CD8-positive, alpha-beta memory T cell (primary cell): ENCODE measurements at regions not wholly inside any gene's neighbourhood (a gene's known extent, or its start where the extent isn't known, plus 50 kb on each side); places are given as distances from the start of the nearest gene placed in this dataset.

ENCODE experiments used
- CTCF ChIA-PET: fragments of 350-600 bp; sonication (Branson Sonifier 250); formaldehyde crosslinking; loops from one replicate; lab custom pipeline; 2021; ENCODE audit warnings: antibody characterized with exemption; lab: Charles Lee
- POLR2A ChIA-PET: fragments of 350-600 bp; sonication (Branson Sonifier 250); formaldehyde crosslinking; loops from one replicate; lab custom pipeline; 2021; ENCODE audit warnings: antibody characterized with exemption; lab: Charles Lee
- DNase-seq, 5 donors: peaks; one replicate each; pipeline versions ENCODE4 v3.0.0 to v3.0.0-alpha.2; 2020 to 2022; ENCODE audit warnings: mixed read lengths in 1 of 5
- H3K27ac ChIP-seq: one replicate; pipeline ENCODE4 v1.7.0; 2013; ENCODE audit warnings: low read depth, mild to moderate bottlenecking, low read length, moderate library complexity
- H3K27me3 ChIP-seq: 2 replicates; pipeline ENCODE4 v1.7.0; 2013; ENCODE audit warnings: low read length, mild to moderate bottlenecking; ENCODE audit not compliant: insufficient read depth, poor library complexity, severe bottlenecking
- H3K36me3 ChIP-seq: 2 replicates; pipeline ENCODE4 v1.7.0; 2013; ENCODE audit warnings: mild to moderate bottlenecking, low read length, moderate library complexity; ENCODE audit not compliant: insufficient read depth
- H3K4me1 ChIP-seq: 2 replicates; pipeline ENCODE4 v1.7.0; 2013; ENCODE audit warnings: mild to moderate bottlenecking, low read length, moderate library complexity; ENCODE audit not compliant: insufficient read depth
- H3K4me3 ChIP-seq: 2 replicates; pipeline ENCODE4 v1.7.0; 2013; ENCODE audit warnings: mild to moderate bottlenecking, low read length
- H3K9me3 ChIP-seq: 2 replicates; pipeline ENCODE4 v1.7.0; 2013; ENCODE audit warnings: mild to moderate bottlenecking, low read length
- H3K27ac Mint-ChIP-seq, 8 donors: one replicate each; pipeline ENCODE4 v1.8.0; 2020 to 2021; ENCODE audit warnings: mixed read lengths in 8 of 8, mild to moderate bottlenecking in 6 of 8, inconsistent platforms in 3 of 8, moderate library complexity in 3 of 8
- H3K27me3 Mint-ChIP-seq, 2 donors: one replicate each; pipeline ENCODE4 v1.8.0; 2020 to 2021; ENCODE audit warnings: mixed read lengths in 2 of 2, mild to moderate bottlenecking in 1 of 2, moderate library complexity in 1 of 2
- H3K36me3 Mint-ChIP-seq, 3 donors: one replicate each; pipeline ENCODE4 v1.8.0; 2020 to 2021; ENCODE audit warnings: mixed read lengths in 3 of 3, inconsistent platforms in 1 of 3, mild to moderate bottlenecking in 1 of 3
- H3K4me1 Mint-ChIP-seq, 3 donors: one replicate each; pipeline ENCODE4 v1.8.0; 2020 to 2021; ENCODE audit warnings: mixed read lengths in 3 of 3, inconsistent platforms in 1 of 3, mild to moderate bottlenecking in 1 of 3
- H3K4me3 Mint-ChIP-seq, 7 donors: one replicate each; pipeline ENCODE4 v1.8.0; 2020 to 2021; ENCODE audit warnings: mixed read lengths in 7 of 7, mild to moderate bottlenecking in 6 of 7, moderate library complexity in 4 of 7, inconsistent platforms in 2 of 7
- H3K9me3 Mint-ChIP-seq, 5 donors: one replicate each; pipeline ENCODE4 v1.8.0; 2020 to 2022; ENCODE audit warnings: mixed read lengths in 5 of 5, mild to moderate bottlenecking in 3 of 5, moderate library complexity in 2 of 5, inconsistent platforms in 1 of 5

- Histone ChIP-seq H3K9me3 (no peaks in the 10 kb centered on the region), H3K27me3 (no peaks in the 10 kb centered on the region), H3K4me1 (no peaks in the 10 kb centered on the region), H3K36me3 (no peaks in the 10 kb centered on the region), H3K27ac (no peak overlapping the region), H3K4me3 (no peak overlapping the region)
- CTCF ChIA-PET, result no interaction called here
- H3K27me3 Mint-ChIP-seq, result peaks cover 11 to 34% of the 10 kb centered on the region in 2 donors
- H3K9me3 Mint-ChIP-seq, result no peaks in the 10 kb centered on the region
- peak in 1 of 5 donors; percentile 20 for DNase-seq
- POLR2A ChIA-PET, result no interaction called here
- H3K4me3 Mint-ChIP-seq, result no peak overlapping the region
- peak overlapping the region in 1 of 8 donors; percentile 78 for H3K27ac Mint-ChIP-seq
- H3K4me1 Mint-ChIP-seq, result no peaks in the 10 kb centered on the region
- no peaks in the 10 kb centered on the region for H3K36me3 Mint-ChIP-seq
Measured at GRCh38 chr4:3864742-3865721, 98.8 kb downstream of the ADRA2C start.

- Mint-ChIP-seq H3K4me3 (no peak overlapping the region), H3K36me3 (no peaks in the 10 kb centered on the region), H3K27me3 (peaks cover 20 to 42% of the 10 kb centered on the region in 2 donors), H3K27ac (no peak overlapping the region), H3K4me1 (peaks cover 6 to 11% (median 6%) of the 10 kb centered on the region in 3 donors), H3K9me3 (peaks cover 0 to 2% (median 0%) of the 10 kb centered on the region in 5 donors)
- no peaks in the 10 kb centered on the region for H3K4me1 ChIP-seq
- POLR2A ChIA-PET, result no interaction called here
- CTCF ChIA-PET, result no interaction called here
- no peak overlapping the region for H3K27ac ChIP-seq
- no peak overlapping the region for H3K4me3 ChIP-seq
- no peaks in the 10 kb centered on the region for H3K36me3 ChIP-seq
- H3K9me3 ChIP-seq, result no peaks in the 10 kb centered on the region
- peak in 1 of 5 donors; percentile 15 for DNase-seq
- peaks cover 4% of the 10 kb centered on the region for H3K27me3 ChIP-seq
Measured at GRCh38 chr4:3865986-3866812, 100.0 kb downstream of the ADRA2C start.

- no peak overlapping the region for H3K4me3 Mint-ChIP-seq
- no peaks in the 10 kb centered on the region for H3K4me1 ChIP-seq
- ChIA-PET POLR2A (no interaction called here), CTCF (no interaction called here)
- H3K36me3 Mint-ChIP-seq, result no peaks in the 10 kb centered on the region
- DNase-seq, result peak in 1 of 5 donors; percentile 26
- H3K4me1 Mint-ChIP-seq, result peaks cover 6 to 13% (median 7%) of the 10 kb centered on the region in 3 donors
- H3K27me3 ChIP-seq, result peaks cover 5% of the 10 kb centered on the region
- no peaks in the 10 kb centered on the region for H3K36me3 ChIP-seq
- H3K27ac ChIP-seq, result no peak overlapping the region
- no peak overlapping the region for H3K27ac Mint-ChIP-seq
- H3K9me3 Mint-ChIP-seq, result peaks cover 0 to 2% (median 0%) of the 10 kb centered on the region in 5 donors
- H3K9me3 ChIP-seq, result no peaks in the 10 kb centered on the region
- no peak overlapping the region for H3K4me3 ChIP-seq
- H3K27me3 Mint-ChIP-seq, result peaks cover 20 to 43% of the 10 kb centered on the region in 2 donors
Measured at GRCh38 chr4:3866813-3867129, 100.6 kb downstream of the ADRA2C start.

DNA sequence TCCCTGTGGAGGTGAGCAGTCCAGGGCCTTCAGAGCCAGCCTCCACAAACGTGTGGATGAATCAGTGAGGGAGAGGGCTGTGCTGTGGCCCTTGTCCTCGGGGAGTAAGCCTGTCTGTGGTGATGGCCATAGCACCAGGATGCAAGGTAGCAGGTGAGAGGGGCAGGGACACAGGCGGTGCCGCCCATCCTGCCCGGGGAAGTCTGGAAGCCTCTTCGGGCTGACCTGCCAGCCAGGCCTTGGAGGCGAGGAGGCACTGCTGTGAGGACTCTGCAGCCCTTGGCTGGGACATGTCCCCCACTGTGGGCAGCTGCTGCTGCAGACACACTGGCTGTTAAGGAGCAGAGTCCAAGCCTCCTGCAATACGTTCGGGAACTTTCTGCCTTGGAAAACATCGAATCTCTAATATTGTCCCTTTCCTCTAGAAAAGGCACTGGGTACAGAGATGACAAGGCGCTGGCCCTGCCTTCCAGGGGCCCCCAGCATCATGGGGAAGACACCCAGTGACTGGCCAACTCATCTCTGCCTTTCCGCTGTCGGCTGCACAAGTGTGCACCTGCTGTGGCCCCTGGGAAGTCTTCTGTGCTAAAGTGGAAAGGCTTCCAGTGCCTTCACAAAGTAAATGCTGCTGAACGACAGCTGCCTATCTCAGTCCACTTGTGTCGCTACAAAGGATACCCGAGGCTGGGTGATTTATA, 101.4 kb downstream of the ADRA2C start:
- Mint-ChIP-seq H3K27ac (no peak overlapping the region), H3K36me3 (no peaks in the 10 kb centered on the region), H3K4me3 (no peak overlapping the region), H3K4me1 (peaks cover 6 to 16% (median 7%) of the 10 kb centered on the region in 3 donors), H3K9me3 (peaks cover 0 to 2% (median 0%) of the 10 kb centered on the region in 5 donors), H3K27me3 (peaks cover 25 to 43% of the 10 kb centered on the region in 2 donors)
- H3K4me1 ChIP-seq, result no peaks in the 10 kb centered on the region
- peak in 1 of 5 donors; percentile 40 for DNase-seq
- H3K36me3 ChIP-seq, result no peaks in the 10 kb centered on the region
- CTCF ChIA-PET, result interaction anchor here (0.8 kb wide), 1 partner anchor 13 kb away, joined by 3 read pairs; no protein-coding TSS in a partner anchor
- H3K9me3 ChIP-seq, result no peaks in the 10 kb centered on the region
- no peak overlapping the region for H3K27ac ChIP-seq
- POLR2A ChIA-PET, result no interaction called here
- no peak overlapping the region for H3K4me3 ChIP-seq
- H3K27me3 ChIP-seq, result peaks cover 5% of the 10 kb centered on the region

DNA sequence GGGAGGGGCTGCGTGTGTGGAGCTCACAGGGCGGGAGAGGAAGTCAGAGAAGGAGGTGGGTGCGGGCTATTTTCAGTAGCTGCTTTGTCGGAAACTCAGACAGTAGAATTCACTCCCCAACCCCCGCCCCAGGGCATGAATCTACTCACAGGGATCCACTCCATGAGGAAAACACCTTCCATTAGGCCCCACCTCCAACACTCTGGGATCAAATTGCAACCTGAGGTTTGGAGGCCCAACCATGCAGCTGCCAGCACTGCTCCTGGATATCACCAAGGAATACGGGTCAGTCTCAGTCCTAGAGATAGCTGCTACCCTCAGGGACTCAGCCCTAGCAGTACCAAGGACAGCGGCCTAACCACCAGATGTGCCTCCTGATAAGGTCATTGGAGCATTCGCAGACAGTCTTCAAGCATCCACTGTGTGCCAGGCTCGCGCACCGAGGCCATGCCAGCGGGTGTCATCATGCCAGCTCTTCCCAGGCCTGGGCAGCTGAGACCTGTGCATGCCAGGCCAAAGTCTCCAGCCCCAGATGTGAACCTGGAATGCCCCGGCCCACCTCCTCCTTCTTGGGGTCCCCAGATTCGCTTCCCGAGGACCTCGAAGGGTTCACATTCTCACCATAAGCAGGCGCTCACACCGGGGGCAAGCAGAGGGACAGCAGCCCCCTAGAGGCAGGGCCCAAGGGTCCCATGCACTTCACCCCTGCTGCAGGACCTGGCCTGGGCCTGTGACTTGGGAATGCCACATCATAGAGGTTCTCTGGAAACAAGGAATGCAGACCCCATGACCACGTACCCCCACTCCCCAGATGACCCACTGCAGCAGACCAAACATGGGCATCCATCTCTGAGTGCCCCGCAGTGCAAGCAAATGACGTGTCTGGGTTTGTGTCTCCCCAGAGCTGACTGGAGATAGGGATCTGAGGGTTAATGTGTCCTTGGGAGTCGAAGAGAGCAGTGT, 102.3 kb downstream of the ADRA2C start:
- ChIA-PET CTCF (interaction anchor here (0.8 kb wide), 1 partner anchor 12 kb away, joined by 3 read pairs; no protein-coding TSS in a partner anchor), POLR2A (no interaction called here)
- Histone ChIP-seq H3K4me3 (no peak overlapping the region), H3K27ac (no peak overlapping the region), H3K36me3 (no peaks in the 10 kb centered on the region), H3K4me1 (no peaks in the 10 kb centered on the region), H3K27me3 (peaks cover 9% of the 10 kb centered on the region), H3K9me3 (no peaks in the 10 kb centered on the region)
- Mint-ChIP-seq H3K27me3 (peaks cover 28 to 48% of the 10 kb centered on the region in 2 donors), H3K27ac (peak overlapping the region in 1 of 8 donors; percentile 28), H3K4me1 (peaks cover 6 to 16% (median 7%) of the 10 kb centered on the region in 3 donors), H3K9me3 (peaks cover 0 to 2% (median 0%) of the 10 kb centered on the region in 5 donors), H3K36me3 (no peaks in the 10 kb centered on the region), H3K4me3 (no peak overlapping the region)
- DNase-seq, result peak in 1 of 5 donors; percentile 30

DNA sequence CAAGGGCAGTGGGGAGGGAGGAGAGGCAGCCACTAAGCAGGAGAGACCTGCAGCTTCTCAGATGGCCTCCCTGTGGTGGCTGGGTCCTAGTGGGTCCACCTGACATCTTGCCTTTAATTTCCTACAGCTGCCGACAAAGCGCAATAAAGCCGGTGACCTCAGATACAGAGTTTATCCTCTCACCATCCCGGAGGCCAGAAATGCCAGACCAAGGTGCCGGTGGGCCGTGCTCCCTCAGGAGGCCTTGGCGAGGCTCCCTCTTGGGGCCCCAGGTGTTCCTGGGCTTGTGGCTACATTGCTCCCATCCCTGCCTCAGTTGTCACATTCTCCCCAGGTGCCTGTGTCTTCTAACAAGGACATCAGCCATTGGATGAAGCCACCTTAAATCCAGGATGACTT, 103.0 kb downstream of the ADRA2C start:
- H3K27ac Mint-ChIP-seq, result no peak overlapping the region
- H3K4me3 Mint-ChIP-seq, result no peak overlapping the region
- H3K4me3 ChIP-seq, result no peak overlapping the region
- POLR2A ChIA-PET, result no interaction called here
- H3K27me3 Mint-ChIP-seq, result peaks cover 29 to 44% of the 10 kb centered on the region in 2 donors
- H3K27ac ChIP-seq, result no peak overlapping the region
- H3K9me3 ChIP-seq, result no peaks in the 10 kb centered on the region
- no peaks in the 10 kb centered on the region for H3K4me1 ChIP-seq
- DNase-seq, result peak in 1 of 5 donors; percentile 11
- H3K27me3 ChIP-seq, result peaks cover 9% of the 10 kb centered on the region
- H3K9me3 Mint-ChIP-seq, result peaks cover 0 to 2% (median 0%) of the 10 kb centered on the region in 5 donors
- CTCF ChIA-PET, result no interaction called here
- no peaks in the 10 kb centered on the region for H3K36me3 Mint-ChIP-seq
- no peaks in the 10 kb centered on the region for H3K36me3 ChIP-seq
- H3K4me1 Mint-ChIP-seq, result peaks cover 6 to 16% (median 7%) of the 10 kb centered on the region in 3 donors
